GM12878 (cell line): ENCODE measurements at regions not wholly inside any gene's neighbourhood (a gene's known extent, or its start where the extent isn't known, plus 50 kb on each side); places are given as distances from the start of the nearest gene placed in this dataset.

ENCODE experiments used
- CTCF ChIP-seq, 3 experiments: IDR thresholded peaks in 2 of 3; conservative IDR thresholded peaks in 1 of 3; 2 replicates each; pipeline ENCODE4 v1.5.1; 2011; ENCODE audit warnings: low read depth in 3 of 3, low read length in 3 of 3, mild to moderate bottlenecking in 3 of 3, control low read depth in 2 of 3, moderate library complexity in 2 of 3, inconsistent platforms in 1 of 3, mixed read lengths in 1 of 3; ENCODE audit not compliant: control insufficient read depth in 2 of 3, insufficient read depth in 1 of 3; ENCODE audit errors: extremely low read depth in 1 of 3
- ESRRA ChIP-seq: IDR thresholded peaks from 2 replicates; pipeline ENCODE4 v1.6.1; 2012; ENCODE audit warnings: mild to moderate bottlenecking, low read length, improper control_type of control experiment
- EZH2 ChIP-seq: IDR thresholded peaks from 2 replicates; pipeline ENCODE4 v1.6.1; 2012; ENCODE audit warnings: low read depth, mild to moderate bottlenecking, control low read depth, inconsistent platforms, low read length, borderline replicate concordance; ENCODE audit not compliant: control insufficient read depth
- MXI1 ChIP-seq: fragments of 150-350 bp; IDR thresholded peaks from 2 replicates; pipeline ENCODE4 v1.6.1; 2011; ENCODE audit warnings: low read depth, mild to moderate bottlenecking, inconsistent platforms, low read length, improper control_type of control experiment
- SP1 ChIP-seq: IDR thresholded peaks from one replicate; pipeline ENCODE4 v1.6.1; 2011; ENCODE audit warnings: low read depth, low read length
- ZNF217 ChIP-seq: fragments of 450-650 bp; IDR thresholded peaks from 2 replicates; pipeline ENCODE4 v1.6.1; 2017; ENCODE audit warnings: antibody characterized with exemption, mild to moderate bottlenecking
- TF ChIP-seq, protein P1 (sequence below): IDR thresholded peaks from 2 replicates; pipeline ENCODE4 v1.6.1; 2012; ENCODE audit warnings: improper control_type of control experiment, low read depth, low read length; ENCODE audit not compliant: insufficient replicate concordance

DNA sequence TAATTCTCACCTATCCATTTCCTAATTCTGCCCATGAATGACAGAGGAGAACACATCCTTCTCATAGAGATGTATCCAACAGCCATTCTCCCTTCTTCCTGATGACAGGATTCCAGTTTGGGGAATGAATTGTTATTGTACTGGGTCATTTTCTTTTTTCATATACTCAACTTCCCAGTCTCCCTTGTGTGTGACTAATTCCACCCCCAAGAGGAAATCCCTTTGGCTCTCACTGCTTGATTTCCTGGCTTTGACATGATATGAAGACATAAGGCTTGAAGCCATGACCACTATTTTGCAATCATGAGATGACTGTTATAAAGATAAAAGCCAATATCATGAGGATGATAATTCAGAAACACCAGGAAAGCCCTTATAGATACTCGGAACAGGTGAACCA lies 384.7 kb upstream of the ACVR2A start:
- TF ChIP-seq CTCF (IDR thresholded peaks at IDR 0.05 in 2 of 3, conservative IDR thresholded peaks at IDR 0.05 in 1 of 3; ENCODE audit: control insufficient read depth in 2 of 3, extremely low read depth in 1 of 3, insufficient read depth in 1 of 3, low read depth in 3 of 3, low read length in 3 of 3) (no peak), ESRRA (no peak), EZH2 (no peak), SP1 (no peak), ZNF217 (no peak), MXI1 (no peak)
- TF ChIP-seq, protein P1, sequence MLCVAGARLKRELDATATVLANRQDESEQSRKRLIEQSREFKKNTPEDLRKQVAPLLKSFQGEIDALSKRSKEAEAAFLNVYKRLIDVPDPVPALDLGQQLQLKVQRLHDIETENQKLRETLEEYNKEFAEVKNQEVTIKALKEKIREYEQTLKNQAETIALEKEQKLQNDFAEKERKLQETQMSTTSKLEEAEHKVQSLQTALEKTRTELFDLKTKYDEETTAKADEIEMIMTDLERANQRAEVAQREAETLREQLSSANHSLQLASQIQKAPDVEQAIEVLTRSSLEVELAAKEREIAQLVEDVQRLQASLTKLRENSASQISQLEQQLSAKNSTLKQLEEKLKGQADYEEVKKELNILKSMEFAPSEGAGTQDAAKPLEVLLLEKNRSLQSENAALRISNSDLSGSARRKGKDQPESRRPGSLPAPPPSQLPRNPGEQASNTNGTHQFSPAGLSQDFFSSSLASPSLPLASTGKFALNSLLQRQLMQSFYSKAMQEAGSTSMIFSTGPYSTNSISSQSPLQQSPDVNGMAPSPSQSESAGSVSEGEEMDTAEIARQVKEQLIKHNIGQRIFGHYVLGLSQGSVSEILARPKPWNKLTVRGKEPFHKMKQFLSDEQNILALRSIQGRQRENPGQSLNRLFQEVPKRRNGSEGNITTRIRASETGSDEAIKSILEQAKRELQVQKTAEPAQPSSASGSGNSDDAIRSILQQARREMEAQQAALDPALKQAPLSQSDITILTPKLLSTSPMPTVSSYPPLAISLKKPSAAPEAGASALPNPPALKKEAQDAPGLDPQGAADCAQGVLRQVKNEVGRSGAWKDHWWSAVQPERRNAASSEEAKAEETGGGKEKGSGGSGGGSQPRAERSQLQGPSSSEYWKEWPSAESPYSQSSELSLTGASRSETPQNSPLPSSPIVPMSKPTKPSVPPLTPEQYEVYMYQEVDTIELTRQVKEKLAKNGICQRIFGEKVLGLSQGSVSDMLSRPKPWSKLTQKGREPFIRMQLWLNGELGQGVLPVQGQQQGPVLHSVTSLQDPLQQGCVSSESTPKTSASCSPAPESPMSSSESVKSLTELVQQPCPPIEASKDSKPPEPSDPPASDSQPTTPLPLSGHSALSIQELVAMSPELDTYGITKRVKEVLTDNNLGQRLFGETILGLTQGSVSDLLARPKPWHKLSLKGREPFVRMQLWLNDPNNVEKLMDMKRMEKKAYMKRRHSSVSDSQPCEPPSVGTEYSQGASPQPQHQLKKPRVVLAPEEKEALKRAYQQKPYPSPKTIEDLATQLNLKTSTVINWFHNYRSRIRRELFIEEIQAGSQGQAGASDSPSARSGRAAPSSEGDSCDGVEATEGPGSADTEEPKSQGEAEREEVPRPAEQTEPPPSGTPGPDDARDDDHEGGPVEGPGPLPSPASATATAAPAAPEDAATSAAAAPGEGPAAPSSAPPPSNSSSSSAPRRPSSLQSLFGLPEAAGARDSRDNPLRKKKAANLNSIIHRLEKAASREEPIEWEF, result no peak
